HepG2 (cell line): ENCODE measurements at regions not wholly inside any gene's neighbourhood (a gene's known extent, or its start where the extent isn't known, plus 50 kb on each side); places are given as distances from the start of the nearest gene placed in this dataset.

ENCODE experiments used
- ATAC-seq: fragments of 200-7000 bp; cut with Tn5 transposase; 3 replicates; pipeline ENCODE4 v1.9.1; 2020; ENCODE audit warnings: mild to moderate bottlenecking, moderate library complexity
- BruUV-seq: library from RNA; stranded (reverse); fragments of 400-500 nt; replicated peaks from 2 replicates; lab custom pipeline; 2021; lab: Mats Ljungman, UMichigan
- CTCF ChIA-PET: fragments of 300-600 bp; formaldehyde crosslinking; extraction: SDS; loops from one replicate; lab custom pipeline; 2021; ENCODE audit warnings: low total read pairs, inconsistent platforms, low intra/inter-chr PET ratio; lab: Yijun Ruan, JAX
- POLR2A ChIA-PET: fragments of 350-600 bp; sonication (Branson Sonifier 250); formaldehyde crosslinking; loops from one replicate; lab custom pipeline; 2020; ENCODE audit warnings: antibody characterized with exemption, inconsistent platforms; lab: Yijun Ruan, JAX
- DNase-seq: peaks from one replicate; pipeline ENCODE4 v3.0.0-alpha.2; 2015; ENCODE audit warnings: low spot score
- FAIRE-seq: peaks from 3 replicates; lab custom pipeline; 2011; peaks lifted over from hg19 to GRCh38; lab: Jason Lieb, UNC
- H2AFZ ChIP-seq: one replicate; pipeline ENCODE4 v1.6.1; 2011; ENCODE audit warnings: low read length, inconsistent platforms
- H3K27ac ChIP-seq: fragments of 300-600 bp; 3 replicates; pipeline ENCODE4 v1.8.0; 2011; ENCODE audit warnings: mixed run types, mild to moderate bottlenecking, mixed read lengths, low read length, inconsistent platforms; ENCODE audit not compliant: insufficient read depth; ENCODE audit errors: extremely low read length
- H3K27me3 ChIP-seq, 2 experiments: fragments of 200-600 bp in 1 of 2; 2 replicates in 1 of 2; 3 replicates in 1 of 2; pipeline versions ENCODE4 v1.6.0 to v1.8.0; 2011; ENCODE audit warnings: low read length in 2 of 2, mild to moderate bottlenecking in 2 of 2, moderate library complexity in 2 of 2, inconsistent platforms in 1 of 2; ENCODE audit not compliant: insufficient read depth in 2 of 2, control insufficient read depth in 1 of 2
- H3K36me3 ChIP-seq, 2 experiments: fragments of 200-600 bp in 1 of 2; replicated peaks in 1 of 2; 2 replicates in 1 of 2; 3 replicates in 1 of 2; pipeline versions ENCODE4 v1.5.1 to v1.8.0; 2011; ENCODE audit warnings: low read length in 2 of 2, inconsistent platforms in 1 of 2; ENCODE audit not compliant: insufficient read depth in 2 of 2, control insufficient read depth in 1 of 2
- H3K4me1 ChIP-seq: 2 replicates; pipeline ENCODE4 v1.5.1; 2012; ENCODE audit warnings: low read length, inconsistent platforms; ENCODE audit not compliant: insufficient read depth
- H3K4me2 ChIP-seq: 2 replicates; pipeline ENCODE4 v1.6.0; 2011; ENCODE audit warnings: low read depth, low read length, inconsistent platforms
- H3K4me3 ChIP-seq, 3 experiments: fragments of 200-600 bp in 1 of 3; sonication (generic), shearing (Covaris generic) in 1 of 3; replicated peaks in 1 of 3; 2 replicates each; pipeline ENCODE4 v1.5.1; 2011 to 2016; ENCODE audit warnings: low read length in 3 of 3, inconsistent platforms in 2 of 3, low read depth in 2 of 3, mild to moderate bottlenecking in 2 of 3, control low read depth in 1 of 3, mixed read lengths in 1 of 3; ENCODE audit not compliant: insufficient read depth in 1 of 3
- H3K79me2 ChIP-seq: one replicate; pipeline ENCODE4 v1.6.1; 2011; ENCODE audit warnings: low read length, inconsistent platforms; ENCODE audit not compliant: insufficient read depth
- H3K9ac ChIP-seq: 2 replicates; pipeline ENCODE4 v1.6.0; 2011; ENCODE audit warnings: mild to moderate bottlenecking, low read depth, low read length, inconsistent platforms; ENCODE audit not compliant: insufficient read depth
- H3K9me3 ChIP-seq: 2 replicates; pipeline ENCODE4 v1.5.1; 2012; ENCODE audit warnings: mild to moderate bottlenecking, low read length
- H4K20me1 ChIP-seq: 2 replicates; pipeline ENCODE4 v1.6.0; 2011; ENCODE audit warnings: inconsistent platforms, mild to moderate bottlenecking, low read length, moderate library complexity; ENCODE audit not compliant: insufficient read depth
- KLF11 ChIP-seq: IDR thresholded peaks from 2 replicates; pipeline ENCODE4 v1.6.1; 2016; ENCODE audit warnings: missing compliant biosample characterization
- NFE2L2 ChIP-seq: fragments of 150-350 bp; IDR thresholded peaks from 2 replicates; pipeline ENCODE4 v1.6.1; 2014; ENCODE audit warnings: low read length
- POLR2AphosphoS5 ChIP-seq: IDR thresholded peaks from 2 replicates; pipeline ENCODE4 v1.6.1; 2012; ENCODE audit warnings: low read depth, low read length
- ZNF205 ChIP-seq: IDR thresholded peaks from 2 replicates; pipeline ENCODE4 v1.6.1; 2018; ENCODE audit warnings: missing biosample characterization, missing genetic modification reagents
- ZNF326 ChIP-seq: sonication (generic); formaldehyde crosslinking; IDR thresholded peaks from 2 replicates; pipeline ENCODE4 v1.4.0; 2020; ENCODE audit warnings: missing genetic modification reagents, borderline replicate concordance
- WGBS: methylation state at CpG from one replicate; pipeline ENCODE4 v1.1.6; 2017; ENCODE audit warnings: low lambda C conversion rate; 5-methylcytosine and 5-hydroxymethylcytosine counted together
- in situ Hi-C: cut with HindIII; loops from 2 replicates; pipeline ENCODE4 v1.10.0; 2017; ENCODE audit warnings: low pct_unique_long_range_greater_than_20kb; ENCODE audit not compliant: extremely low pct_ligation_motif_present
- intact Hi-C: fragments of 100-400 bp; cut with micrococcal nuclease; formaldehyde crosslinking; loops from one replicate; pipeline ENCODE4 v1.10.0; 2022; ENCODE audit not compliant: unreplicated experiment
- TF ChIP-seq, protein P1 (sequence below): sonication (generic); formaldehyde crosslinking; IDR thresholded peaks from 2 replicates; pipeline ENCODE4 v1.9.0; 2021; ENCODE audit warnings: mild to moderate bottlenecking, missing genetic modification reagents

DNA sequence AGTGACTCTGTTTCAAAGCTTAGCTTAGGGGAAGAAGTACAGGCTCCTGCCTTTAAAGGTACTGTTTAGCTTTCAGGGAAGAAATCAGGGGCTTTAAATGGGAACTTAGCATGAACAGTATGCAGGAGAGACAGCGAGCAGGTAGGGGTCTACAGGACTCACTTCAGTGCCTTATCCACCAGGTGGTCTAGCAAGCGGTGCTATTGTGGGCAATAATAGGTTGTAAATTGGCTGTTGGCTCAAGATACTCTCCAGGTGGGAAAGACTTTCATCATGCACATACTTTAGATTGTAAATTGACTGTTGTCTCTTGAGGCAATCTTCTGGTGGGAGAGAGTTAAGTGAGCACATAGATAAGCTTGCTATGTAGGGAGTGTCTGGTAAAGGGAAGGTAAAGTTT lies 358.6 kb upstream of the DLGAP1 start (continued):
- TF ChIP-seq, protein P1, sequence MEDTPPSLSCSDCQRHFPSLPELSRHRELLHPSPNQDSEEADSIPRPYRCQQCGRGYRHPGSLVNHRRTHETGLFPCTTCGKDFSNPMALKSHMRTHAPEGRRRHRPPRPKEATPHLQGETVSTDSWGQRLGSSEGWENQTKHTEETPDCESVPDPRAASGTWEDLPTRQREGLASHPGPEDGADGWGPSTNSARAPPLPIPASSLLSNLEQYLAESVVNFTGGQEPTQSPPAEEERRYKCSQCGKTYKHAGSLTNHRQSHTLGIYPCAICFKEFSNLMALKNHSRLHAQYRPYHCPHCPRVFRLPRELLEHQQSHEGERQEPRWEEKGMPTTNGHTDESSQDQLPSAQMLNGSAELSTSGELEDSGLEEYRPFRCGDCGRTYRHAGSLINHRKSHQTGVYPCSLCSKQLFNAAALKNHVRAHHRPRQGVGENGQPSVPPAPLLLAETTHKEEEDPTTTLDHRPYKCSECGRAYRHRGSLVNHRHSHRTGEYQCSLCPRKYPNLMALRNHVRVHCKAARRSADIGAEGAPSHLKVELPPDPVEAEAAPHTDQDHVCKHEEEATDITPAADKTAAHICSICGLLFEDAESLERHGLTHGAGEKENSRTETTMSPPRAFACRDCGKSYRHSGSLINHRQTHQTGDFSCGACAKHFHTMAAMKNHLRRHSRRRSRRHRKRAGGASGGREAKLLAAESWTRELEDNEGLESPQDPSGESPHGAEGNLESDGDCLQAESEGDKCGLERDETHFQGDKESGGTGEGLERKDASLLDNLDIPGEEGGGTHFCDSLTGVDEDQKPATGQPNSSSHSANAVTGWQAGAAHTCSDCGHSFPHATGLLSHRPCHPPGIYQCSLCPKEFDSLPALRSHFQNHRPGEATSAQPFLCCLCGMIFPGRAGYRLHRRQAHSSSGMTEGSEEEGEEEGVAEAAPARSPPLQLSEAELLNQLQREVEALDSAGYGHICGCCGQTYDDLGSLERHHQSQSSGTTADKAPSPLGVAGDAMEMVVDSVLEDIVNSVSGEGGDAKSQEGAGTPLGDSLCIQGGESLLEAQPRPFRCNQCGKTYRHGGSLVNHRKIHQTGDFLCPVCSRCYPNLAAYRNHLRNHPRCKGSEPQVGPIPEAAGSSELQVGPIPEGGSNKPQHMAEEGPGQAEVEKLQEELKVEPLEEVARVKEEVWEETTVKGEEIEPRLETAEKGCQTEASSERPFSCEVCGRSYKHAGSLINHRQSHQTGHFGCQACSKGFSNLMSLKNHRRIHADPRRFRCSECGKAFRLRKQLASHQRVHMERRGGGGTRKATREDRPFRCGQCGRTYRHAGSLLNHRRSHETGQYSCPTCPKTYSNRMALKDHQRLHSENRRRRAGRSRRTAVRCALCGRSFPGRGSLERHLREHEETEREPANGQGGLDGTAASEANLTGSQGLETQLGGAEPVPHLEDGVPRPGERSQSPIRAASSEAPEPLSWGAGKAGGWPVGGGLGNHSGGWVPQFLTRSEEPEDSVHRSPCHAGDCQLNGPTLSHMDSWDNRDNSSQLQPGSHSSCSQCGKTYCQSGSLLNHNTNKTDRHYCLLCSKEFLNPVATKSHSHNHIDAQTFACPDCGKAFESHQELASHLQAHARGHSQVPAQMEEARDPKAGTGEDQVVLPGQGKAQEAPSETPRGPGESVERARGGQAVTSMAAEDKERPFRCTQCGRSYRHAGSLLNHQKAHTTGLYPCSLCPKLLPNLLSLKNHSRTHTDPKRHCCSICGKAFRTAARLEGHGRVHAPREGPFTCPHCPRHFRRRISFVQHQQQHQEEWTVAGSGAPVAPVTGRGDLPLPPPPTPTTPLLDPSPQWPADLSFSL (CRISPR knock-in tag) = no peak

GRCh38 chr18:4808891-4809290 lies 353.8 kb upstream of the DLGAP1 start:
- H3K9ac ChIP-seq = no peak overlapping the region
- H3K27me3 ChIP-seq = no peaks in the 10 kb centered on the region
- no peak for TF ChIP-seq ZNF205 (CRISPR knock-in tag)
- no peak for TF ChIP-seq POLR2AphosphoS5
- TF ChIP-seq NFE2L2 = no peak
- TF ChIP-seq ZNF326 (CRISPR knock-in tag) = no peak
- TF ChIP-seq KLF11 (CRISPR knock-in tag) = no peak
- ATAC-seq (no peak), FAIRE-seq (no peak), DNase-seq (no peak)
- in situ Hi-C loops (no loop called here), intact Hi-C loops (no loop called here)
- no peak overlapping the region for H3K4me2 ChIP-seq
- POLR2A ChIA-PET = no interaction called here
- H3K9me3 ChIP-seq = peaks cover 56% of the 10 kb centered on the region
- H3K4me1 ChIP-seq = no peaks in the 10 kb centered on the region
- no peak overlapping the region for H2AFZ ChIP-seq
- H3K4me3 ChIP-seq = no peak overlapping the region
- no peaks in the 10 kb centered on the region for H4K20me1 ChIP-seq
- 0% methylated on average over 3 of the region's 3 CpGs for WGBS
- BruUV-seq = no TSS peak
- no peaks in the 10 kb centered on the region for H3K36me3 ChIP-seq
- CTCF ChIA-PET = no interaction called here
- H3K27ac ChIP-seq = no peak overlapping the region
- no peaks in the 10 kb centered on the region for H3K79me2 ChIP-seq
